ENCODE measurements at regions not wholly inside any gene's neighbourhood (a gene's known extent, or its start where the extent isn't known, plus 50 kb on each side); places are given as distances from the start of the nearest gene placed in this dataset.
"Not testable (repeated sequence)": the region's sequence is repeated elsewhere in the genome, so short reads cannot be mapped to it uniquely, and the experiment has no call there.

GRCh38 chr13:21917086-21918015 lies 246.5 kb downstream of the FGF9 start:
- H3K4me3 ChIP-seq (ENCODE audit: low read depth, low read length), result no peak overlapping the region
- no peak for TF ChIP-seq CTCF (IDR thresholded peaks at IDR 0.05; ENCODE audit: borderline replicate concordance, insufficient read depth, low read depth, low read length)

- H3K4me3 ChIP-seq (ENCODE audit: low read depth, low read length), result not testable (repeated sequence)
These were observed 249.9 kb downstream of the FGF9 start for GRCh38 chr13:21920802-21921201.

GRCh38 chr13:21924958-21925357 lies 254.1 kb downstream of the FGF9 start:
- H3K4me3 ChIP-seq (ENCODE audit: low read depth, low read length), result no peak overlapping the region
- TF ChIP-seq CTCF (IDR thresholded peaks at IDR 0.05; ENCODE audit: borderline replicate concordance, insufficient read depth, low read depth, low read length), result no peak

- TF ChIP-seq CTCF (IDR thresholded peaks at IDR 0.05; ENCODE audit: borderline replicate concordance, insufficient read depth, low read depth, low read length), result no peak
- no peak overlapping the region for H3K4me3 ChIP-seq (ENCODE audit: low read depth, low read length)
These were observed 254.8 kb downstream of the FGF9 start for GRCh38 chr13:21925720-21926119.

GRCh38 chr13:21929400-21929799 lies 258.5 kb downstream of the FGF9 start:
- no peak for TF ChIP-seq CTCF (IDR thresholded peaks at IDR 0.05; ENCODE audit: borderline replicate concordance, insufficient read depth, low read depth, low read length)
- H3K4me3 ChIP-seq (ENCODE audit: low read depth, low read length), result no peak overlapping the region

GRCh38 chr13:21930536-21930935 lies 259.7 kb downstream of the FGF9 start:
- no peak for TF ChIP-seq CTCF (IDR thresholded peaks at IDR 0.05; ENCODE audit: borderline replicate concordance, insufficient read depth, low read depth, low read length)
- H3K4me3 ChIP-seq (ENCODE audit: low read depth, low read length), result no peak overlapping the region

- no peak overlapping the region for H3K4me3 ChIP-seq (ENCODE audit: low read depth, low read length)
- TF ChIP-seq CTCF (IDR thresholded peaks at IDR 0.05; ENCODE audit: borderline replicate concordance, insufficient read depth, low read depth, low read length), result no peak
These were observed 261.7 kb downstream of the FGF9 start for GRCh38 chr13:21932578-21932977.

All from GM12875 (cell line).